HepG2 (cell line): ENCODE measurements at regions not wholly inside any gene's neighbourhood (a gene's known extent, or its start where the extent isn't known, plus 50 kb on each side); places are given as distances from the start of the nearest gene placed in this dataset.

Experiments used
- ATAC-seq: fragments of 200-7000 bp; cut with Tn5 transposase; 3 replicates; pipeline ENCODE4 v1.9.1; 2020; ENCODE audit warnings: mild to moderate bottlenecking, moderate library complexity
- BruUV-seq: library from RNA; stranded (reverse); fragments of 400-500 nt; replicated peaks from 2 replicates; lab custom pipeline; 2021; lab: Mats Ljungman, UMichigan
- CTCF ChIA-PET: fragments of 300-600 bp; formaldehyde crosslinking; extraction: SDS; loops from one replicate; lab custom pipeline; 2021; ENCODE audit warnings: low total read pairs, inconsistent platforms, low intra/inter-chr PET ratio; lab: Yijun Ruan, JAX
- POLR2A ChIA-PET: fragments of 350-600 bp; sonication (Branson Sonifier 250); formaldehyde crosslinking; loops from one replicate; lab custom pipeline; 2020; ENCODE audit warnings: antibody characterized with exemption, inconsistent platforms; lab: Yijun Ruan, JAX
- DNase-seq: peaks from one replicate; pipeline ENCODE4 v3.0.0-alpha.2; 2015; ENCODE audit warnings: low spot score
- FAIRE-seq: peaks from 3 replicates; lab custom pipeline; 2011; peaks lifted over from hg19 to GRCh38; lab: Jason Lieb, UNC
- H2AFZ ChIP-seq: one replicate; pipeline ENCODE4 v1.6.1; 2011; ENCODE audit warnings: low read length, inconsistent platforms
- H3K27ac ChIP-seq: fragments of 300-600 bp; 3 replicates; pipeline ENCODE4 v1.8.0; 2011; ENCODE audit warnings: mixed run types, mild to moderate bottlenecking, mixed read lengths, low read length, inconsistent platforms; ENCODE audit not compliant: insufficient read depth; ENCODE audit errors: extremely low read length
- H3K27me3 ChIP-seq, 2 experiments: fragments of 200-600 bp in 1 of 2; 2 replicates in 1 of 2; 3 replicates in 1 of 2; pipeline versions ENCODE4 v1.6.0 to v1.8.0; 2011; ENCODE audit warnings: low read length in 2 of 2, mild to moderate bottlenecking in 2 of 2, moderate library complexity in 2 of 2, inconsistent platforms in 1 of 2; ENCODE audit not compliant: insufficient read depth in 2 of 2, control insufficient read depth in 1 of 2
- H3K36me3 ChIP-seq, 2 experiments: fragments of 200-600 bp in 1 of 2; replicated peaks in 1 of 2; 2 replicates in 1 of 2; 3 replicates in 1 of 2; pipeline versions ENCODE4 v1.5.1 to v1.8.0; 2011; ENCODE audit warnings: low read length in 2 of 2, inconsistent platforms in 1 of 2; ENCODE audit not compliant: insufficient read depth in 2 of 2, control insufficient read depth in 1 of 2
- H3K4me1 ChIP-seq: 2 replicates; pipeline ENCODE4 v1.5.1; 2012; ENCODE audit warnings: low read length, inconsistent platforms; ENCODE audit not compliant: insufficient read depth
- H3K4me2 ChIP-seq: 2 replicates; pipeline ENCODE4 v1.6.0; 2011; ENCODE audit warnings: low read depth, low read length, inconsistent platforms
- H3K4me3 ChIP-seq, 3 experiments: fragments of 200-600 bp in 1 of 3; sonication (generic), shearing (Covaris generic) in 1 of 3; replicated peaks in 1 of 3; 2 replicates each; pipeline ENCODE4 v1.5.1; 2011 to 2016; ENCODE audit warnings: low read length in 3 of 3, inconsistent platforms in 2 of 3, low read depth in 2 of 3, mild to moderate bottlenecking in 2 of 3, control low read depth in 1 of 3, mixed read lengths in 1 of 3; ENCODE audit not compliant: insufficient read depth in 1 of 3
- H3K79me2 ChIP-seq: one replicate; pipeline ENCODE4 v1.6.1; 2011; ENCODE audit warnings: low read length, inconsistent platforms; ENCODE audit not compliant: insufficient read depth
- H3K9ac ChIP-seq: 2 replicates; pipeline ENCODE4 v1.6.0; 2011; ENCODE audit warnings: mild to moderate bottlenecking, low read depth, low read length, inconsistent platforms; ENCODE audit not compliant: insufficient read depth
- H3K9me3 ChIP-seq: 2 replicates; pipeline ENCODE4 v1.5.1; 2012; ENCODE audit warnings: mild to moderate bottlenecking, low read length
- H4K20me1 ChIP-seq: 2 replicates; pipeline ENCODE4 v1.6.0; 2011; ENCODE audit warnings: inconsistent platforms, mild to moderate bottlenecking, low read length, moderate library complexity; ENCODE audit not compliant: insufficient read depth
- AGO2 ChIP-seq: fragments of 200-400 bp; formaldehyde crosslinking; optimal IDR thresholded peaks from 2 replicates; pipeline ENCODE3; 2017; ENCODE audit warnings: mild to moderate bottlenecking, low read depth, low read length, moderate library complexity
- MLLT10 ChIP-seq: sonication (generic); formaldehyde crosslinking; IDR thresholded peaks from 2 replicates; pipeline ENCODE4 v1.4.0; 2020; ENCODE audit warnings: missing genetic modification reagents
- ONECUT2 ChIP-seq: sonication (generic); formaldehyde crosslinking; IDR thresholded peaks from 2 replicates; pipeline ENCODE4 v1.4.0; 2020; ENCODE audit warnings: missing genetic modification reagents
- SIN3B ChIP-seq: fragments of 150-350 bp; IDR thresholded peaks from 2 replicates; pipeline ENCODE4 v1.6.1; 2014; ENCODE audit warnings: low read length
- ZNF207 ChIP-seq: fragments of 450-650 bp; IDR thresholded peaks from 2 replicates; pipeline ENCODE4 v1.6.1; 2016; ENCODE audit warnings: antibody characterized with exemption, borderline replicate concordance
- ZNF775 ChIP-seq: sonication (generic); formaldehyde crosslinking; IDR thresholded peaks from 2 replicates; pipeline ENCODE4 v1.4.0; 2020; ENCODE audit warnings: missing genetic modification reagents, mild to moderate bottlenecking, moderate library complexity, borderline replicate concordance
- in situ Hi-C: cut with HindIII; loops from 2 replicates; pipeline ENCODE4 v1.10.0; 2017; ENCODE audit warnings: low pct_unique_long_range_greater_than_20kb; ENCODE audit not compliant: extremely low pct_ligation_motif_present
- intact Hi-C: fragments of 100-400 bp; cut with micrococcal nuclease; formaldehyde crosslinking; loops from one replicate; pipeline ENCODE4 v1.10.0; 2022; ENCODE audit not compliant: unreplicated experiment
- TF ChIP-seq, protein P1 (sequence below): sonication (generic); formaldehyde crosslinking; IDR thresholded peaks from 2 replicates; pipeline ENCODE4 v1.4.0; 2020; ENCODE audit warnings: missing genetic modification reagents, mild to moderate bottlenecking, borderline replicate concordance
- TF ChIP-seq, protein P2 (sequence below): sonication (generic); formaldehyde crosslinking; IDR thresholded peaks from 2 replicates; pipeline ENCODE4 v1.4.0; 2020; ENCODE audit warnings: missing genetic modification reagents, mild to moderate bottlenecking, borderline replicate concordance
- TF ChIP-seq, protein P3 (sequence below): sonication (generic); formaldehyde crosslinking; conservative IDR thresholded peaks from 2 replicates; pipeline ENCODE4 v1.4.0; 2020; ENCODE audit warnings: missing genetic modification reagents
- TF ChIP-seq, protein P4 (sequence below): sonication (generic); formaldehyde crosslinking; IDR thresholded peaks from 2 replicates; pipeline ENCODE4 v1.9.0; 2021; ENCODE audit warnings: missing genetic modification reagents, borderline replicate concordance

DNA sequence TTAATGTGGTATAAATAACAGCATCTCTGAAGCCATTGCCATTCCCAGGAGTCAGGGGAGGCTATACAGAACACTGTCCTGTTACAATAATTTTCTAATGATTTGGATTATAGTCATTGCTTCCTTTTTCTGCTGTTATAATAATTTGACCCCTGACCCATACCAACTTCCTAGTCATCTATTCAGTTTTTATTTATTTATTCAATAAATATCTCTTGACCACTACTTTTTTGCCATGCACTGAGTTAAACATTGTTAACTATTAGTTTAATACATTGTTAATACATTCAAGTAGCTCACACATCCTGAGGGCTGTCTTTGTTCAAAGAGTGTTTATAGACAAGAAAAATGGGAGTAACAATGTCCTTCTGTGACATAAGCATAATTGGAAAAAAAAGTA is 235.5 kb upstream of the MEOX2 start:
- Histone ChIP-seq H3K36me3 (no peaks in the 10 kb centered on the region), H4K20me1 (no peaks in the 10 kb centered on the region), H3K4me3 (no peak overlapping the region), H3K27ac (no peak overlapping the region), H3K79me2 (no peaks in the 10 kb centered on the region), H3K4me1 (no peaks in the 10 kb centered on the region), H3K9me3 (peaks cover 25% of the 10 kb centered on the region), H3K4me2 (no peak overlapping the region), H3K27me3 (no peaks in the 10 kb centered on the region), H2AFZ (no peak overlapping the region), H3K9ac (no peak overlapping the region)
- no TSS peak for BruUV-seq
- ChIA-PET POLR2A (no interaction called here), CTCF (no interaction called here)
- ATAC-seq (no peak), DNase-seq (no peak), FAIRE-seq (no peak)
- in situ Hi-C loops (no loop called here), intact Hi-C loops (no loop called here)
- TF ChIP-seq, protein P1, sequence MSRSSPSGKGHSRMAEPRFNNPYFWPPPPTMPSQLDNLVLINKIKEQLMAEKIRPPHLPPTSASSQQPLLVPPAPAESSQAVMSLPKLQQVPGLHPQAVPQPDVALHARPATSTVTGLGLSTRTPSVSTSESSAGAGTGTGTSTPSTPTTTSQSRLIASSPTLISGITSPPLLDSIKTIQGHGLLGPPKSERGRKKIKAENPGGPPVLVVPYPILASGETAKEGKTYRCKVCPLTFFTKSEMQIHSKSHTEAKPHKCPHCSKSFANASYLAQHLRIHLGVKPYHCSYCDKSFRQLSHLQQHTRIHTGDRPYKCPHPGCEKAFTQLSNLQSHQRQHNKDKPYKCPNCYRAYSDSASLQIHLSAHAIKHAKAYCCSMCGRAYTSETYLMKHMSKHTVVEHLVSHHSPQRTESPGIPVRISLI (CRISPR knock-in tag): no peak
- TF ChIP-seq, protein P2, sequence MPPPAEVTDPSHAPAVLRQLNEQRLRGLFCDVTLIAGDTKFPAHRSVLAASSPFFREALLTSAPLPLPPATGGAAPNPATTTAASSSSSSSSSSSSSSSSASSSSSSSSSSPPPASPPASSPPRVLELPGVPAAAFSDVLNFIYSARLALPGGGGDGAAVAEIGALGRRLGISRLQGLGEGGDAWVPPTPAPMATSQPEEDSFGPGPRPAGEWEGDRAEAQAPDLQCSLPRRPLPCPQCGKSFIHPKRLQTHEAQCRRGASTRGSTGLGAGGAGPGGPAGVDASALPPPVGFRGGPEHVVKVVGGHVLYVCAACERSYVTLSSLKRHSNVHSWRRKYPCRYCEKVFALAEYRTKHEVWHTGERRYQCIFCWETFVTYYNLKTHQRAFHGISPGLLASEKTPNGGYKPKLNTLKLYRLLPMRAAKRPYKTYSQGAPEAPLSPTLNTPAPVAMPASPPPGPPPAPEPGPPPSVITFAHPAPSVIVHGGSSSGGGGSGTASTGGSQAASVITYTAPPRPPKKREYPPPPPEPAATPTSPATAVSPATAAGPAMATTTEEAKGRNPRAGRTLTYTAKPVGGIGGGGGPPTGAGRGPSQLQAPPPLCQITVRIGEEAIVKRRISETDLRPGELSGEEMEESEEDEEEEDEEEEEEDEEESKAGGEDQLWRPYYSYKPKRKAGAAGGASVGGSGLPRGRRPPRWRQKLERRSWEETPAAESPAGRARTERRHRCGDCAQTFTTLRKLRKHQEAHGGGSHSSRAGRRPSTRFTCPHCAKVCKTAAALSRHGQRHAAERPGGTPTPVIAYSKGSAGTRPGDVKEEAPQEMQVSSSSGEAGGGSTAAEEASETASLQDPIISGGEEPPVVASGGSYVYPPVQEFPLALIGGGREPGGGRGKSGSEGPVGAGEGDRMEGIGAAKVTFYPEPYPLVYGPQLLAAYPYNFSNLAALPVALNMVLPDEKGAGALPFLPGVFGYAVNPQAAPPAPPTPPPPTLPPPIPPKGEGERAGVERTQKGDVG (CRISPR knock-in tag): no peak
- no peak for TF ChIP-seq AGO2
- TF ChIP-seq ZNF775 (CRISPR knock-in tag): no peak
- no peak for TF ChIP-seq ZNF207
- no peak for TF ChIP-seq ONECUT2 (CRISPR knock-in tag)
- TF ChIP-seq, protein P3, sequence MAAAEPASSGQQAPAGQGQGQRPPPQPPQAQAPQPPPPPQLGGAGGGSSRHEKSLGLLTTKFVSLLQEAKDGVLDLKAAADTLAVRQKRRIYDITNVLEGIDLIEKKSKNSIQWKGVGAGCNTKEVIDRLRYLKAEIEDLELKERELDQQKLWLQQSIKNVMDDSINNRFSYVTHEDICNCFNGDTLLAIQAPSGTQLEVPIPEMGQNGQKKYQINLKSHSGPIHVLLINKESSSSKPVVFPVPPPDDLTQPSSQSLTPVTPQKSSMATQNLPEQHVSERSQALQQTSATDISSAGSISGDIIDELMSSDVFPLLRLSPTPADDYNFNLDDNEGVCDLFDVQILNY (CRISPR knock-in tag): no peak
- no peak for TF ChIP-seq SIN3B
- no peak for TF ChIP-seq MLLT10 (CRISPR knock-in tag)
- TF ChIP-seq, protein P4, sequence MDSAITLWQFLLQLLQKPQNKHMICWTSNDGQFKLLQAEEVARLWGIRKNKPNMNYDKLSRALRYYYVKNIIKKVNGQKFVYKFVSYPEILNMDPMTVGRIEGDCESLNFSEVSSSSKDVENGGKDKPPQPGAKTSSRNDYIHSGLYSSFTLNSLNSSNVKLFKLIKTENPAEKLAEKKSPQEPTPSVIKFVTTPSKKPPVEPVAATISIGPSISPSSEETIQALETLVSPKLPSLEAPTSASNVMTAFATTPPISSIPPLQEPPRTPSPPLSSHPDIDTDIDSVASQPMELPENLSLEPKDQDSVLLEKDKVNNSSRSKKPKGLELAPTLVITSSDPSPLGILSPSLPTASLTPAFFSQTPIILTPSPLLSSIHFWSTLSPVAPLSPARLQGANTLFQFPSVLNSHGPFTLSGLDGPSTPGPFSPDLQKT (CRISPR knock-in tag): no peak
